ENCODE measurements at regions not wholly inside any gene's neighbourhood (a gene's known extent, or its start where the extent isn't known, plus 50 kb on each side); places are given as distances from the start of the nearest gene placed in this dataset.

DNA sequence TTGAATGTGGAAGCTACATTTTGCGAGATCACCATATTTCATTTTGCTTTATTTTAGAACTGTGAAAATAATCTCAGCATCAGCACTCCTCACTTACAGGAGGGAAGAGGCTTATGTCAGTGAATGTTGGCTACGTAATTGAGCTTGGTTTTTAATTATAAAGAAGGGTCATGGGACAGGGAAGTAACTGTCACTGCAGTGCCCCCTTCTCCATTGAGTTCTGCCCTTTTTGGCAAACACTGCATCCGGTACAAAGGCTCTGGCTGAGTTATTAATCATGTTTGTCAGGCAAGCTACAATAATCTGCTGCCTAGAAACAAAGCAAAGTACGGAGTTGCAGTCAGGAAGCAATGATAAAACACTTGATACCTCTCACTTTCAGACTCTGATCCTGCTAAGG lies 546.7 kb downstream of the SNAPC1 start:
- no peak for TF ChIP-seq POLR2A (IDR thresholded peaks at IDR 0.05)
- TF ChIP-seq, protein P1, sequence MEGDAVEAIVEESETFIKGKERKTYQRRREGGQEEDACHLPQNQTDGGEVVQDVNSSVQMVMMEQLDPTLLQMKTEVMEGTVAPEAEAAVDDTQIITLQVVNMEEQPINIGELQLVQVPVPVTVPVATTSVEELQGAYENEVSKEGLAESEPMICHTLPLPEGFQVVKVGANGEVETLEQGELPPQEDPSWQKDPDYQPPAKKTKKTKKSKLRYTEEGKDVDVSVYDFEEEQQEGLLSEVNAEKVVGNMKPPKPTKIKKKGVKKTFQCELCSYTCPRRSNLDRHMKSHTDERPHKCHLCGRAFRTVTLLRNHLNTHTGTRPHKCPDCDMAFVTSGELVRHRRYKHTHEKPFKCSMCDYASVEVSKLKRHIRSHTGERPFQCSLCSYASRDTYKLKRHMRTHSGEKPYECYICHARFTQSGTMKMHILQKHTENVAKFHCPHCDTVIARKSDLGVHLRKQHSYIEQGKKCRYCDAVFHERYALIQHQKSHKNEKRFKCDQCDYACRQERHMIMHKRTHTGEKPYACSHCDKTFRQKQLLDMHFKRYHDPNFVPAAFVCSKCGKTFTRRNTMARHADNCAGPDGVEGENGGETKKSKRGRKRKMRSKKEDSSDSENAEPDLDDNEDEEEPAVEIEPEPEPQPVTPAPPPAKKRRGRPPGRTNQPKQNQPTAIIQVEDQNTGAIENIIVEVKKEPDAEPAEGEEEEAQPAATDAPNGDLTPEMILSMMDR (IDR thresholded peaks at IDR 0.05) = no peak
